Smooth muscle cell of the brain vasculature (primary cell): ENCODE measurements at regions not wholly inside any gene's neighbourhood (a gene's known extent, or its start where the extent isn't known, plus 50 kb on each side); places are given as distances from the start of the nearest gene placed in this dataset.
"Not testable (repeated sequence)": the region's sequence is repeated elsewhere in the genome, so short reads cannot be mapped to it uniquely, and the experiment has no call there.

Source experiments
- DNase-seq: peaks from one replicate; pipeline ENCODE4 v3.0.0-alpha.2; 2012; ENCODE audit warnings: low read depth, low spot score

GRCh38 chr16:88164196-88165039 lies 213.2 kb downstream of the BANP start:
- not testable (repeated sequence) for DNase-seq

- not testable (repeated sequence) for DNase-seq
Observed at GRCh38 chr16:88165040-88165544, 213.9 kb downstream of the BANP start.

- DNase-seq, result not testable (repeated sequence)
Observed at GRCh38 chr16:88165683-88166082, 214.4 kb downstream of the BANP start.

- DNase-seq, result not testable (repeated sequence)
Observed at GRCh38 chr16:88166209-88166773, 215.1 kb downstream of the BANP start.

GRCh38 chr16:88167798-88168556 lies 214.8 kb upstream of the ZNF469 start:
- not testable (repeated sequence) for DNase-seq

- DNase-seq, result not testable (repeated sequence)
Observed at GRCh38 chr16:88168557-88168949, 214.2 kb upstream of the ZNF469 start.

- DNase-seq, result not testable (repeated sequence)
Observed at GRCh38 chr16:88169136-88169830, 213.5 kb upstream of the ZNF469 start.

GRCh38 chr16:88169831-88170165 lies 213.0 kb upstream of the ZNF469 start:
- DNase-seq, result not testable (repeated sequence)

GRCh38 chr16:88170528-88170991 lies 212.2 kb upstream of the ZNF469 start:
- no peak for DNase-seq

- DNase-seq, result not testable (repeated sequence)
Observed at GRCh38 chr16:88171126-88171525, 211.6 kb upstream of the ZNF469 start.

- not testable (repeated sequence) for DNase-seq
Observed at GRCh38 chr16:88176184-88176583, 206.6 kb upstream of the ZNF469 start.

- DNase-seq, result not testable (repeated sequence)
Observed at GRCh38 chr16:88176591-88177180, 206.1 kb upstream of the ZNF469 start.

- DNase-seq, result not testable (repeated sequence)
Observed at GRCh38 chr16:88178251-88178650, 204.5 kb upstream of the ZNF469 start.

GRCh38 chr16:88178896-88179295 lies 203.9 kb upstream of the ZNF469 start:
- not testable (repeated sequence) for DNase-seq

GRCh38 chr16:88182967-88183881 lies 199.5 kb upstream of the ZNF469 start:
- not testable (repeated sequence) for DNase-seq

- not testable (repeated sequence) for DNase-seq
Observed at GRCh38 chr16:88184053-88184452, 198.7 kb upstream of the ZNF469 start.

GRCh38 chr16:88184566-88185355 lies 198.0 kb upstream of the ZNF469 start:
- not testable (repeated sequence) for DNase-seq

GRCh38 chr16:88185406-88185805 lies 197.4 kb upstream of the ZNF469 start:
- DNase-seq, result not testable (repeated sequence)
